Spleen (tissue), 11 donors: ENCODE measurements at regions not wholly inside any gene's neighbourhood (a gene's known extent, or its start where the extent isn't known, plus 50 kb on each side); places are given as distances from the start of the nearest gene placed in this dataset.

Source experiments
- DNase-seq: peaks from one replicate; pipeline ENCODE4 v3.0.0-alpha.2; 2020
- H3K27ac ChIP-seq, 8 donors: fragments of 200-600 bp; sonication (generic) in 7 of 8; 1 replicate in 4 of 8; 2 replicates in 4 of 8; pipeline versions ENCODE4 v1.5.0 to v1.8.0; 2016 to 2021; ENCODE audit warnings: inconsistent platforms in 4 of 8, mild to moderate bottlenecking in 4 of 8, moderate library complexity in 1 of 8
- H3K27me3 ChIP-seq, 7 donors: fragments of 200-600 bp; sonication (generic) in 6 of 7; replicated peaks in 1 of 7; 1 replicate in 4 of 7; 2 replicates in 3 of 7; pipeline versions ENCODE4 v1.5.0 to v1.8.0; 2016 to 2021; ENCODE audit warnings: inconsistent platforms in 3 of 7, mild to moderate bottlenecking in 1 of 7
- H3K36me3 ChIP-seq, 6 donors: fragments of 200-600 bp; sonication (generic) in 5 of 6; 1 replicate in 4 of 6; 2 replicates in 2 of 6; pipeline versions ENCODE4 v1.5.0 to v1.8.0; 2016 to 2021; ENCODE audit warnings: inconsistent platforms in 2 of 6
- H3K4me1 ChIP-seq, 6 donors: fragments of 200-600 bp; sonication (generic) in 5 of 6; 1 replicate in 3 of 6; 2 replicates in 3 of 6; pipeline versions ENCODE4 v1.5.0 to v1.8.0; 2016 to 2021; ENCODE audit warnings: inconsistent platforms in 3 of 6
- H3K4me3 ChIP-seq, 8 donors: fragments of 200-600 bp; sonication (generic) in 7 of 8; 1 replicate in 4 of 8; 2 replicates in 4 of 8; pipeline versions ENCODE4 v1.5.0 to v1.8.0; 2016 to 2021; ENCODE audit warnings: inconsistent platforms in 4 of 8, mild to moderate bottlenecking in 4 of 8, moderate library complexity in 2 of 8
- H3K9me3 ChIP-seq, 8 donors: fragments of 200-600 bp; sonication (generic) in 7 of 8; 1 replicate in 4 of 8; 2 replicates in 4 of 8; pipeline versions ENCODE4 v1.5.0 to v1.8.0; 2016 to 2021; ENCODE audit warnings: inconsistent platforms in 4 of 8
- CTCF ChIP-seq, 11 experiments: fragments of 200-600 bp in 7 of 11; fragments of 450-650 bp in 4 of 11; sonication (generic) in 4 of 11; IDR thresholded peaks in 8 of 11; conservative IDR thresholded peaks in 3 of 11; 1 replicate in 7 of 11; 2 replicates in 4 of 11; pipeline versions ENCODE4 v1.4.0 to v1.8.0; 2016 to 2021; ENCODE audit warnings: antibody characterized with exemption in 11 of 11, inconsistent platforms in 4 of 11, mild to moderate bottlenecking in 1 of 11
- POLR2A ChIP-seq, 3 donors: fragments of 450-650 bp; IDR thresholded peaks; one replicate each; pipeline ENCODE4 v1.5.1; 2017; ENCODE audit warnings: antibody characterized with exemption in 3 of 3, mild to moderate bottlenecking in 1 of 3
- POLR2AphosphoS5 ChIP-seq, 3 donors: sonication (generic); formaldehyde crosslinking; IDR thresholded peaks; one replicate each; pipeline ENCODE4 v1.5.1; 2017; ENCODE audit warnings: antibody characterized with exemption in 3 of 3
- WGBS, 5 donors: extraction: QIAGEN DNeasy Blood & Tissue Kit in 3 of 5; methylation state at CpG; one replicate each; pipeline versions ENCODE4 v1.1.5 to v1.1.7; 2013 to 2018; 5-methylcytosine and 5-hydroxymethylcytosine counted together
- intact Hi-C: fragments of 100-400 bp; cut with DNase I; formaldehyde crosslinking; loops from one replicate; pipeline ENCODE4 v1.15.0; 2023; ENCODE audit warnings: low total_unique reads
- donor health status: healthy with polysubstance abuse.
- donor health status: DM: no; HTN: no; CAD: no; lungs with moderate emphysema.
- donor health status: DM: no; HTN: no; CAD: no.
- donor health status: Bipolar disorder and iron deficiency.
- donor health status: healthy.
- donor health status: DM: no; HTN: no; CAD: no.
- donor health status: DM: yes; HTN: yes; CAD: no.

DNA sequence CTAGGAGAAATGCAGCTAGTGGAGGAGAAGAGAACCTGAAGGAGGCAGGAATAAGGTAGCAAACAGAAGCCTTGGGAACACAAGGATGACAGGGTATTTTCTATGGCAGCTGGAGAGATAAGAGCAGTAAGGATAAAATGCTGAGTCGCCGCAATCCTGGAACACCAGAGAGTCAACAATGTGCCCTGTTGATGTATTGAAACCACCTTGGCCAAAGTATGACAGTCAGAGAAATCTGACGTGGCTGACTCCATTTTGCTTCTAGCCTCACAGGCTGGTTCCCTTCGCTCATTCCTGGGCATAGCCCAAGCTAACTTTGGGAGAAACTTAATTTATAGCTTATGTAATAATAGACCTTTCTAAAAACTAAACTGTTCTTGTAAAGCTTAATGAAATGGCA, 56.6 kb upstream of the C4orf54 start:
- H3K36me3 ChIP-seq, result no peaks in the 10 kb centered on the region
- 88 to 97% (median 92%) methylated on average over 4 of the region's 4 CpGs for WGBS, 5 donors
- TF ChIP-seq POLR2AphosphoS5 (IDR thresholded peaks at IDR 0.05) (no peak), CTCF (IDR thresholded peaks at IDR 0.05 in 8 of 11, conservative IDR thresholded peaks at IDR 0.05 in 3 of 11) (no peak), POLR2A (IDR thresholded peaks at IDR 0.05) (no peak)
- intact Hi-C loops, result no loop called here
- H3K9me3 ChIP-seq, result no peaks in the 10 kb centered on the region
- no peak overlapping the region for H3K4me3 ChIP-seq
- H3K4me1 ChIP-seq, result no peaks in the 10 kb centered on the region
- no peaks in the 10 kb centered on the region for H3K27me3 ChIP-seq
- H3K27ac ChIP-seq, result no peak overlapping the region
- no peak for DNase-seq

DNA sequence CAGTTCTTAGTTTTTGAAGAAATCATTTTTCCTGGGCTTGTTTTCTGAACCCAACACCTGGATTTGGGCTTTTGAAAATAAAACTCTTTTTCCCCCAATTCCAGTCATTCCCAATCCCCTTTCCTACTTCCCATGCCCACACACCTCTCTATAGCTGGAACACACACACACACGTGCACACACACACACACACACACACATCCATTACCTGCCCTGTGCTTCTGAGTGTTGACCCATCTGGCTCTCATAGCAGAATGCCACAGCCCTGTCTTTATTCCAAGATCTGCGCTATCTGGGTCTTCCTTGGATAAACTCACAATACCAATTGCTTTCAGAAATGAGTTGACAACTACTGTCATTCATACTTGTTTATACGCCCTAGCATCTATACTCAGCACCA, 54.9 kb upstream of the C4orf54 start:
- H3K4me1 ChIP-seq, result no peaks in the 10 kb centered on the region
- 88 to 95% (median 94%) methylated on average over 3 of the region's 3 CpGs for WGBS, 5 donors
- H3K27me3 ChIP-seq, result no peaks in the 10 kb centered on the region
- H3K36me3 ChIP-seq, result no peaks in the 10 kb centered on the region
- no peaks in the 10 kb centered on the region for H3K9me3 ChIP-seq
- DNase-seq, result no peak
- TF ChIP-seq POLR2A (IDR thresholded peaks at IDR 0.05), result no peak
- TF ChIP-seq POLR2AphosphoS5 (IDR thresholded peaks at IDR 0.05), result no peak
- no peak for TF ChIP-seq CTCF (IDR thresholded peaks at IDR 0.05 in 8 of 11, conservative IDR thresholded peaks at IDR 0.05 in 3 of 11)
- no peak overlapping the region for H3K27ac ChIP-seq
- intact Hi-C loops, result no loop called here
- H3K4me3 ChIP-seq, result no peak overlapping the region

DNA sequence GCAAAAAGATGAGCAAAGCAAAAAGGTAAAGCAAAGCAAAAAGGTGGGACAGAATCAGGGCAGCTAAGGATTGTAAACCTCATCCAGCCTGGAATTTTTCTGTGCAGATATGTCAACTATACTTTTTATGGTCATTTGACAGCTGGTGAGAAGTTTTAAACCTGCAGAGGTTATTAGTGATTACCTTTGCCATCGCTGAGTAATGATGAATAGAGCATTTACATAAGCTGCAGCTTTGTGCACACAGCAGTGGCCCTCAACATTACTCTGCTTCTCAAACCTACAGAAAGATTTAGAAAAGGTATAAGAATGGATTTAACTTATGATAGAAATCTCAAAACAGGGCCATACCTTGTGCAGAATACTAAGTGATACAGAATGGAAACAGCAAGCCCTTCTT, 54.5 kb upstream of the C4orf54 start:
- no peak for DNase-seq
- H3K27ac ChIP-seq, result no peak overlapping the region
- H3K4me1 ChIP-seq, result no peaks in the 10 kb centered on the region
- no peaks in the 10 kb centered on the region for H3K36me3 ChIP-seq
- H3K27me3 ChIP-seq, result no peaks in the 10 kb centered on the region
- no peak overlapping the region for H3K4me3 ChIP-seq
- TF ChIP-seq CTCF (IDR thresholded peaks at IDR 0.05 in 8 of 11, conservative IDR thresholded peaks at IDR 0.05 in 3 of 11) (no peak), POLR2A (IDR thresholded peaks at IDR 0.05) (no peak), POLR2AphosphoS5 (IDR thresholded peaks at IDR 0.05) (no peak)
- WGBS, 5 donors, result 84 to 94% (median 87%) methylated on average over 1 of the region's 1 CpG
- H3K9me3 ChIP-seq, result no peaks in the 10 kb centered on the region
- intact Hi-C loops, result no loop called here

DNA sequence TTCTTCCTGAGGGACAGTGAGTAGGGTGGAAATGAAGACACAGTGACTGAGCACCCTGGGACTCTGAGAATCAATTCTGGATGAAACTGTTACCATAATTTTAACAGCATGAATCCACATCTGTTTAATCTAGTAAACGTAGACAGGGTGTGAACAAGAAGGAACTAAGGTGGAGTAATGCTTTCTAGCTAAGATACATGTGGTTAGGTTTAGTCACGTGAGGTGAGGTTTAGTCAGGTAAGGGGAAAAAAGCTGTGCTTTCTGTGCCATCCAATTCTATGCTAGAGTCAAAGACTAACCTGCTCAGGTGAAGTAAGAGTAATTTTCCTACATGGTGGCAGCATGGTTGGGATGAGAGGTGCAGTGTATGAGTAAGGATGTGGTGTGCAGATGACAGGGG, 54.0 kb upstream of the C4orf54 start:
- WGBS, 5 donors, result 73 to 85% (median 81%) methylated on average over 2 of the region's 2 CpGs
- H3K9me3 ChIP-seq, result no peaks in the 10 kb centered on the region
- DNase-seq, result no peak
- no peaks in the 10 kb centered on the region for H3K4me1 ChIP-seq
- H3K4me3 ChIP-seq, result no peak overlapping the region
- no peaks in the 10 kb centered on the region for H3K36me3 ChIP-seq
- no peaks in the 10 kb centered on the region for H3K27me3 ChIP-seq
- intact Hi-C loops, result no loop called here
- no peak for TF ChIP-seq CTCF (IDR thresholded peaks at IDR 0.05 in 8 of 11, conservative IDR thresholded peaks at IDR 0.05 in 3 of 11)
- TF ChIP-seq POLR2A (IDR thresholded peaks at IDR 0.05), result no peak
- TF ChIP-seq POLR2AphosphoS5 (IDR thresholded peaks at IDR 0.05), result no peak
- no peak overlapping the region for H3K27ac ChIP-seq
